H1 (cell line): ENCODE measurements at regions not wholly inside any gene's neighbourhood (a gene's known extent, or its start where the extent isn't known, plus 50 kb on each side); places are given as distances from the start of the nearest gene placed in this dataset.

ENCODE experiments used
- ASH2L ChIP-seq: fragments of 200-600, 300-600 bp; sonication (generic); IDR thresholded peaks from one replicate; pipeline ENCODE4 v1.7.1; 2017; ENCODE audit warnings: low read length
- JUND ChIP-seq: IDR thresholded peaks from 2 replicates; pipeline ENCODE4 v1.6.1; 2011; ENCODE audit warnings: mild to moderate bottlenecking, improper control_type of control experiment, low read length
- KDM5A ChIP-seq: fragments of 200-600 bp; IDR thresholded peaks from 2 replicates; pipeline ENCODE4 v1.7.1; 2012; ENCODE audit warnings: mild to moderate bottlenecking, low read length, inconsistent platforms, mixed read lengths
- TF ChIP-seq, protein P1 (sequence below): fragments of 300-600 bp; sonication (generic); IDR thresholded peaks from 2 replicates; pipeline ENCODE4 v1.7.1; 2012; ENCODE audit warnings: low read length, moderate library complexity, mild to moderate bottlenecking, inconsistent platforms; ENCODE audit not compliant: insufficient replicate concordance
- TF ChIP-seq, protein P2 (sequence below): IDR thresholded peaks from 2 replicates; pipeline ENCODE4 v1.6.1; 2012; ENCODE audit warnings: inconsistent platforms
- TF ChIP-seq, protein P3 (sequence below): IDR thresholded peaks from 2 replicates; pipeline ENCODE4 v1.6.1; 2011; ENCODE audit warnings: low read depth, mild to moderate bottlenecking, low read length; ENCODE audit not compliant: insufficient read depth

DNA sequence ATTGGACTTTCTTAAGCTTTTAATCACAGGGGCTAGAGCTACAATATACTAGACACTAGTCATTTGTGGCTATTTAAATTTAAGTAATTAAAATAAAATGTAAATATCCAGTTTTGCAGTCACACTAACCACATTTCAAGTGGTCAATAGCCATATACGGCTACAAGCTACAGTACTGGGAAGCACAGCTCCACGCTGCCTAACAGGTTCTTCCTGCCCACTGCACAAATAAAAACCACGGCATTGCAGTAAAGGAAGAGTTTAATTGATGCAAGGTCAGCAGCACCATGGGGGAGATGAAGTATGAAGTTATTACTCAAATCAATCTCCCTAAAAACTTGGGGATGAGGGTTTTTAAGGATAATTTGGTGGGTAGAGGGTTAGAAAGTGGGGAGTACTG, 134.1 kb downstream of the LURAP1L start (continued):
- TF ChIP-seq, protein P1, sequence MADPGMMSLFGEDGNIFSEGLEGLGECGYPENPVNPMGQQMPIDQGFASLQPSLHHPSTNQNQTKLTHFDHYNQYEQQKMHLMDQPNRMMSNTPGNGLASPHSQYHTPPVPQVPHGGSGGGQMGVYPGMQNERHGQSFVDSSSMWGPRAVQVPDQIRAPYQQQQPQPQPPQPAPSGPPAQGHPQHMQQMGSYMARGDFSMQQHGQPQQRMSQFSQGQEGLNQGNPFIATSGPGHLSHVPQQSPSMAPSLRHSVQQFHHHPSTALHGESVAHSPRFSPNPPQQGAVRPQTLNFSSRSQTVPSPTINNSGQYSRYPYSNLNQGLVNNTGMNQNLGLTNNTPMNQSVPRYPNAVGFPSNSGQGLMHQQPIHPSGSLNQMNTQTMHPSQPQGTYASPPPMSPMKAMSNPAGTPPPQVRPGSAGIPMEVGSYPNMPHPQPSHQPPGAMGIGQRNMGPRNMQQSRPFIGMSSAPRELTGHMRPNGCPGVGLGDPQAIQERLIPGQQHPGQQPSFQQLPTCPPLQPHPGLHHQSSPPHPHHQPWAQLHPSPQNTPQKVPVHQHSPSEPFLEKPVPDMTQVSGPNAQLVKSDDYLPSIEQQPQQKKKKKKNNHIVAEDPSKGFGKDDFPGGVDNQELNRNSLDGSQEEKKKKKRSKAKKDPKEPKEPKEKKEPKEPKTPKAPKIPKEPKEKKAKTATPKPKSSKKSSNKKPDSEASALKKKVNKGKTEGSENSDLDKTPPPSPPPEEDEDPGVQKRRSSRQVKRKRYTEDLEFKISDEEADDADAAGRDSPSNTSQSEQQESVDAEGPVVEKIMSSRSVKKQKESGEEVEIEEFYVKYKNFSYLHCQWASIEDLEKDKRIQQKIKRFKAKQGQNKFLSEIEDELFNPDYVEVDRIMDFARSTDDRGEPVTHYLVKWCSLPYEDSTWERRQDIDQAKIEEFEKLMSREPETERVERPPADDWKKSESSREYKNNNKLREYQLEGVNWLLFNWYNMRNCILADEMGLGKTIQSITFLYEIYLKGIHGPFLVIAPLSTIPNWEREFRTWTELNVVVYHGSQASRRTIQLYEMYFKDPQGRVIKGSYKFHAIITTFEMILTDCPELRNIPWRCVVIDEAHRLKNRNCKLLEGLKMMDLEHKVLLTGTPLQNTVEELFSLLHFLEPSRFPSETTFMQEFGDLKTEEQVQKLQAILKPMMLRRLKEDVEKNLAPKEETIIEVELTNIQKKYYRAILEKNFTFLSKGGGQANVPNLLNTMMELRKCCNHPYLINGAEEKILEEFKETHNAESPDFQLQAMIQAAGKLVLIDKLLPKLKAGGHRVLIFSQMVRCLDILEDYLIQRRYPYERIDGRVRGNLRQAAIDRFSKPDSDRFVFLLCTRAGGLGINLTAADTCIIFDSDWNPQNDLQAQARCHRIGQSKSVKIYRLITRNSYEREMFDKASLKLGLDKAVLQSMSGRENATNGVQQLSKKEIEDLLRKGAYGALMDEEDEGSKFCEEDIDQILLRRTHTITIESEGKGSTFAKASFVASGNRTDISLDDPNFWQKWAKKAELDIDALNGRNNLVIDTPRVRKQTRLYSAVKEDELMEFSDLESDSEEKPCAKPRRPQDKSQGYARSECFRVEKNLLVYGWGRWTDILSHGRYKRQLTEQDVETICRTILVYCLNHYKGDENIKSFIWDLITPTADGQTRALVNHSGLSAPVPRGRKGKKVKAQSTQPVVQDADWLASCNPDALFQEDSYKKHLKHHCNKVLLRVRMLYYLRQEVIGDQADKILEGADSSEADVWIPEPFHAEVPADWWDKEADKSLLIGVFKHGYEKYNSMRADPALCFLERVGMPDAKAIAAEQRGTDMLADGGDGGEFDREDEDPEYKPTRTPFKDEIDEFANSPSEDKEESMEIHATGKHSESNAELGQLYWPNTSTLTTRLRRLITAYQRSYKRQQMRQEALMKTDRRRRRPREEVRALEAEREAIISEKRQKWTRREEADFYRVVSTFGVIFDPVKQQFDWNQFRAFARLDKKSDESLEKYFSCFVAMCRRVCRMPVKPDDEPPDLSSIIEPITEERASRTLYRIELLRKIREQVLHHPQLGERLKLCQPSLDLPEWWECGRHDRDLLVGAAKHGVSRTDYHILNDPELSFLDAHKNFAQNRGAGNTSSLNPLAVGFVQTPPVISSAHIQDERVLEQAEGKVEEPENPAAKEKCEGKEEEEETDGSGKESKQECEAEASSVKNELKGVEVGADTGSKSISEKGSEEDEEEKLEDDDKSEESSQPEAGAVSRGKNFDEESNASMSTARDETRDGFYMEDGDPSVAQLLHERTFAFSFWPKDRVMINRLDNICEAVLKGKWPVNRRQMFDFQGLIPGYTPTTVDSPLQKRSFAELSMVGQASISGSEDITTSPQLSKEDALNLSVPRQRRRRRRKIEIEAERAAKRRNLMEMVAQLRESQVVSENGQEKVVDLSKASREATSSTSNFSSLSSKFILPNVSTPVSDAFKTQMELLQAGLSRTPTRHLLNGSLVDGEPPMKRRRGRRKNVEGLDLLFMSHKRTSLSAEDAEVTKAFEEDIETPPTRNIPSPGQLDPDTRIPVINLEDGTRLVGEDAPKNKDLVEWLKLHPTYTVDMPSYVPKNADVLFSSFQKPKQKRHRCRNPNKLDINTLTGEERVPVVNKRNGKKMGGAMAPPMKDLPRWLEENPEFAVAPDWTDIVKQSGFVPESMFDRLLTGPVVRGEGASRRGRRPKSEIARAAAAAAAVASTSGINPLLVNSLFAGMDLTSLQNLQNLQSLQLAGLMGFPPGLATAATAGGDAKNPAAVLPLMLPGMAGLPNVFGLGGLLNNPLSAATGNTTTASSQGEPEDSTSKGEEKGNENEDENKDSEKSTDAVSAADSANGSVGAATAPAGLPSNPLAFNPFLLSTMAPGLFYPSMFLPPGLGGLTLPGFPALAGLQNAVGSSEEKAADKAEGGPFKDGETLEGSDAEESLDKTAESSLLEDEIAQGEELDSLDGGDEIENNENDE, result no peak
- TF ChIP-seq ASH2L (no peak), KDM5A (no peak), JUND (no peak)
- TF ChIP-seq, protein P2, sequence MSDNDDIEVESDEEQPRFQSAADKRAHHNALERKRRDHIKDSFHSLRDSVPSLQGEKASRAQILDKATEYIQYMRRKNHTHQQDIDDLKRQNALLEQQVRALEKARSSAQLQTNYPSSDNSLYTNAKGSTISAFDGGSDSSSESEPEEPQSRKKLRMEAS, result no peak
- TF ChIP-seq, protein P3, sequence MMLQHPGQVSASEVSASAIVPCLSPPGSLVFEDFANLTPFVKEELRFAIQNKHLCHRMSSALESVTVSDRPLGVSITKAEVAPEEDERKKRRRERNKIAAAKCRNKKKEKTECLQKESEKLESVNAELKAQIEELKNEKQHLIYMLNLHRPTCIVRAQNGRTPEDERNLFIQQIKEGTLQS, result no peak
